HepG2 (cell line): ENCODE measurements at regions not wholly inside any gene's neighbourhood (a gene's known extent, or its start where the extent isn't known, plus 50 kb on each side); places are given as distances from the start of the nearest gene placed in this dataset.

Experiments used
- ATAC-seq: fragments of 200-7000 bp; cut with Tn5 transposase; 3 replicates; pipeline ENCODE4 v1.9.1; 2020; ENCODE audit warnings: mild to moderate bottlenecking, moderate library complexity
- BruUV-seq: library from RNA; stranded (reverse); fragments of 400-500 nt; replicated peaks from 2 replicates; lab custom pipeline; 2021; lab: Mats Ljungman, UMichigan
- CTCF ChIA-PET: fragments of 300-600 bp; formaldehyde crosslinking; extraction: SDS; loops from one replicate; lab custom pipeline; 2021; ENCODE audit warnings: low total read pairs, inconsistent platforms, low intra/inter-chr PET ratio; lab: Yijun Ruan, JAX
- POLR2A ChIA-PET: fragments of 350-600 bp; sonication (Branson Sonifier 250); formaldehyde crosslinking; loops from one replicate; lab custom pipeline; 2020; ENCODE audit warnings: antibody characterized with exemption, inconsistent platforms; lab: Yijun Ruan, JAX
- DNase-seq: peaks from one replicate; pipeline ENCODE4 v3.0.0-alpha.2; 2015; ENCODE audit warnings: low spot score
- FAIRE-seq: peaks from 3 replicates; lab custom pipeline; 2011; peaks lifted over from hg19 to GRCh38; lab: Jason Lieb, UNC
- H2AFZ ChIP-seq: one replicate; pipeline ENCODE4 v1.6.1; 2011; ENCODE audit warnings: low read length, inconsistent platforms
- H3K27ac ChIP-seq: fragments of 300-600 bp; 3 replicates; pipeline ENCODE4 v1.8.0; 2011; ENCODE audit warnings: mixed run types, mild to moderate bottlenecking, mixed read lengths, low read length, inconsistent platforms; ENCODE audit not compliant: insufficient read depth; ENCODE audit errors: extremely low read length
- H3K27me3 ChIP-seq, 2 experiments: fragments of 200-600 bp in 1 of 2; 2 replicates in 1 of 2; 3 replicates in 1 of 2; pipeline versions ENCODE4 v1.6.0 to v1.8.0; 2011; ENCODE audit warnings: low read length in 2 of 2, mild to moderate bottlenecking in 2 of 2, moderate library complexity in 2 of 2, inconsistent platforms in 1 of 2; ENCODE audit not compliant: insufficient read depth in 2 of 2, control insufficient read depth in 1 of 2
- H3K36me3 ChIP-seq, 2 experiments: fragments of 200-600 bp in 1 of 2; replicated peaks in 1 of 2; 2 replicates in 1 of 2; 3 replicates in 1 of 2; pipeline versions ENCODE4 v1.5.1 to v1.8.0; 2011; ENCODE audit warnings: low read length in 2 of 2, inconsistent platforms in 1 of 2; ENCODE audit not compliant: insufficient read depth in 2 of 2, control insufficient read depth in 1 of 2
- H3K4me1 ChIP-seq: 2 replicates; pipeline ENCODE4 v1.5.1; 2012; ENCODE audit warnings: low read length, inconsistent platforms; ENCODE audit not compliant: insufficient read depth
- H3K4me2 ChIP-seq: 2 replicates; pipeline ENCODE4 v1.6.0; 2011; ENCODE audit warnings: low read depth, low read length, inconsistent platforms
- H3K4me3 ChIP-seq, 3 experiments: fragments of 200-600 bp in 1 of 3; sonication (generic), shearing (Covaris generic) in 1 of 3; replicated peaks in 1 of 3; 2 replicates each; pipeline ENCODE4 v1.5.1; 2011 to 2016; ENCODE audit warnings: low read length in 3 of 3, inconsistent platforms in 2 of 3, low read depth in 2 of 3, mild to moderate bottlenecking in 2 of 3, control low read depth in 1 of 3, mixed read lengths in 1 of 3; ENCODE audit not compliant: insufficient read depth in 1 of 3
- H3K79me2 ChIP-seq: one replicate; pipeline ENCODE4 v1.6.1; 2011; ENCODE audit warnings: low read length, inconsistent platforms; ENCODE audit not compliant: insufficient read depth
- H3K9ac ChIP-seq: 2 replicates; pipeline ENCODE4 v1.6.0; 2011; ENCODE audit warnings: mild to moderate bottlenecking, low read depth, low read length, inconsistent platforms; ENCODE audit not compliant: insufficient read depth
- H3K9me3 ChIP-seq: 2 replicates; pipeline ENCODE4 v1.5.1; 2012; ENCODE audit warnings: mild to moderate bottlenecking, low read length
- H4K20me1 ChIP-seq: 2 replicates; pipeline ENCODE4 v1.6.0; 2011; ENCODE audit warnings: inconsistent platforms, mild to moderate bottlenecking, low read length, moderate library complexity; ENCODE audit not compliant: insufficient read depth
- ARNT2 ChIP-seq: sonication (generic); formaldehyde crosslinking; IDR thresholded peaks from 2 replicates; pipeline ENCODE4 v1.8.0; 2022; ENCODE audit warnings: mild to moderate bottlenecking, low read depth, missing genetic modification reagents, moderate library complexity
- CHD2 ChIP-seq: IDR thresholded peaks from 2 replicates; pipeline ENCODE4 v1.6.1; 2011; ENCODE audit warnings: low read depth, low read length, improper control_type of control experiment
- FOSL2 ChIP-seq: sonication (generic); formaldehyde crosslinking; IDR thresholded peaks from 2 replicates; pipeline ENCODE4 v1.4.0; 2020; ENCODE audit warnings: missing genetic modification reagents
- GABPA ChIP-seq, 2 experiments: IDR thresholded peaks; 2 replicates each; pipeline ENCODE4 v1.6.1; 2011 to 2016; ENCODE audit warnings: low read depth in 2 of 2, low read length in 1 of 2, missing biosample characterization in 1 of 2, missing genetic modification characterization in 1 of 2
- HDAC1 ChIP-seq: sonication (generic); formaldehyde crosslinking; IDR thresholded peaks from 2 replicates; pipeline ENCODE4 v1.5.1; 2020; ENCODE audit warnings: mild to moderate bottlenecking, missing genetic modification reagents
- NFE2L1 ChIP-seq: sonication (generic); formaldehyde crosslinking; IDR thresholded peaks from 2 replicates; pipeline ENCODE4 v1.4.0; 2020; ENCODE audit warnings: missing genetic modification reagents, mild to moderate bottlenecking, borderline replicate concordance
- NFE2L2 ChIP-seq: fragments of 150-350 bp; IDR thresholded peaks from 2 replicates; pipeline ENCODE4 v1.6.1; 2014; ENCODE audit warnings: low read length
- NRL ChIP-seq: sonication (generic); formaldehyde crosslinking; IDR thresholded peaks from 2 replicates; pipeline ENCODE4 v1.5.0; 2020; ENCODE audit warnings: missing genetic modification reagents, mild to moderate bottlenecking, moderate library complexity, borderline replicate concordance
- ZMYM3 ChIP-seq: sonication (generic); formaldehyde crosslinking; IDR thresholded peaks from 2 replicates; pipeline ENCODE4 v1.5.1; 2020; ENCODE audit warnings: mild to moderate bottlenecking, missing genetic modification reagents
- WGBS: methylation state at CpG from one replicate; pipeline ENCODE4 v1.1.6; 2017; ENCODE audit warnings: low lambda C conversion rate; 5-methylcytosine and 5-hydroxymethylcytosine counted together
- in situ Hi-C: cut with HindIII; loops from 2 replicates; pipeline ENCODE4 v1.10.0; 2017; ENCODE audit warnings: low pct_unique_long_range_greater_than_20kb; ENCODE audit not compliant: extremely low pct_ligation_motif_present
- intact Hi-C: fragments of 100-400 bp; cut with micrococcal nuclease; formaldehyde crosslinking; loops from one replicate; pipeline ENCODE4 v1.10.0; 2022; ENCODE audit not compliant: unreplicated experiment
- TF ChIP-seq, protein P1 (sequence below): sonication (generic); formaldehyde crosslinking; IDR thresholded peaks from 2 replicates; pipeline ENCODE4 v1.8.1; 2023; ENCODE audit warnings: mild to moderate bottlenecking, missing genetic modification reagents
- TF ChIP-seq, protein P2 (sequence below): IDR thresholded peaks from 2 replicates; pipeline ENCODE4 v1.6.1; 2012; ENCODE audit warnings: inconsistent platforms
- TF ChIP-seq, protein P3 (sequence below): sonication (generic); formaldehyde crosslinking; IDR thresholded peaks from 2 replicates; pipeline ENCODE4 v1.5.0; 2020; ENCODE audit warnings: missing genetic modification reagents
- TF ChIP-seq, protein P4 (sequence below): sonication (generic); formaldehyde crosslinking; IDR thresholded peaks from 2 replicates; pipeline ENCODE4 v1.4.0; 2020; ENCODE audit warnings: missing genetic modification reagents
- TF ChIP-seq, protein P5 (sequence below): sonication (generic); formaldehyde crosslinking; IDR thresholded peaks from 2 replicates; pipeline ENCODE4 v1.4.0; 2020; ENCODE audit warnings: mild to moderate bottlenecking, missing genetic modification reagents

DNA sequence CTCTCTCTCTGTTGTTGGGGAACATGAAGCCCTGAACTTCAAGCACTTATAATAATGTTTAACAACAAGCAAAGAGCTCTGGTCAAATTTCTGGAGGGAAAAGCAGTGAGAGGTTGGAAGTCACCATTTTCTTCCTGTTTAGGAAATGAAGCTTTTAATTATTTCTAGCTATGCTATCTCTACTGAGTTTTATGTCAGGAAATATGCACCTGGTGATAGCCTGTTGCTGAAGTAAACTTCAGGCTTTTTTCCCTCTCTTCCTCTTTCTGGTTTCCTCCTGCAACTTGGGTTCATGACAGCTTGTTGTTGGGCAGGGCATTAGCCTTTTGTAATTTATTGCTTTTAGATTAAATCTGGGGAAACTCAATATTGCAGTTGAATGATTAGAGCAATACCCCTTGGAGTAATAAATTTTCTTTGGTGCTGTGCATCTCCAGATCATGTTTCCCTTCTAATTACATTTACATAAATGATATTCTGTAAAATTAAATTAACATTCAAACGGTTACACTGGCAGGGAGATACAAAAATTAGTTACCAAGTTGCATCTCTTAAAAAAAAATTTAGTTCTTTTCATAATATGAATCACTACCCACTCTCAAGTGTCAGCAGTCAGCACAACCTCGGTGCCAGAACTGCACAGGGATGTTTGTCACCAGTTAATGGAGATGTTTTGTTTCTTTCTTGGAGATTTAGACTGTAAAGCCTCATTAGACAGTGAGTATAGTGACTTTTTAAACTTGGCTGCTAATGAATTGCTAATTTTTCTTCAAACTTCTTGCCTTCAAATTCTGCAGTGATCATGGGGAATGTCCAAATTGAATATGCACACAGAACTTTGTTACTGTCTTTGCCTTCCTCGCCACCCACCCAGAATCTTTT lies 466.6 kb upstream of the ETAA1 start:
- in situ Hi-C loops: no loop called here
- TF ChIP-seq, protein P1, sequence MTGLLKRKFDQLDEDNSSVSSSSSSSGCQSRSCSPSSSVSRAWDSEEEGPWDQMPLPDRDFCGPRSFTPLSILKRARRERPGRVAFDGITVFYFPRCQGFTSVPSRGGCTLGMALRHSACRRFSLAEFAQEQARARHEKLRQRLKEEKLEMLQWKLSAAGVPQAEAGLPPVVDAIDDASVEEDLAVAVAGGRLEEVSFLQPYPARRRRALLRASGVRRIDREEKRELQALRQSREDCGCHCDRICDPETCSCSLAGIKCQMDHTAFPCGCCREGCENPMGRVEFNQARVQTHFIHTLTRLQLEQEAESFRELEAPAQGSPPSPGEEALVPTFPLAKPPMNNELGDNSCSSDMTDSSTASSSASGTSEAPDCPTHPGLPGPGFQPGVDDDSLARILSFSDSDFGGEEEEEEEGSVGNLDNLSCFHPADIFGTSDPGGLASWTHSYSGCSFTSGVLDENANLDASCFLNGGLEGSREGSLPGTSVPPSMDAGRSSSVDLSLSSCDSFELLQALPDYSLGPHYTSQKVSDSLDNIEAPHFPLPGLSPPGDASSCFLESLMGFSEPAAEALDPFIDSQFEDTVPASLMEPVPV: no peak
- TF ChIP-seq NFE2L1: no peak
- TF ChIP-seq CHD2: no peak
- TF ChIP-seq, protein P2, sequence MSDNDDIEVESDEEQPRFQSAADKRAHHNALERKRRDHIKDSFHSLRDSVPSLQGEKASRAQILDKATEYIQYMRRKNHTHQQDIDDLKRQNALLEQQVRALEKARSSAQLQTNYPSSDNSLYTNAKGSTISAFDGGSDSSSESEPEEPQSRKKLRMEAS: no peak
- no peak for TF ChIP-seq ARNT2 (CRISPR knock-in tag)
- TF ChIP-seq, protein P3, sequence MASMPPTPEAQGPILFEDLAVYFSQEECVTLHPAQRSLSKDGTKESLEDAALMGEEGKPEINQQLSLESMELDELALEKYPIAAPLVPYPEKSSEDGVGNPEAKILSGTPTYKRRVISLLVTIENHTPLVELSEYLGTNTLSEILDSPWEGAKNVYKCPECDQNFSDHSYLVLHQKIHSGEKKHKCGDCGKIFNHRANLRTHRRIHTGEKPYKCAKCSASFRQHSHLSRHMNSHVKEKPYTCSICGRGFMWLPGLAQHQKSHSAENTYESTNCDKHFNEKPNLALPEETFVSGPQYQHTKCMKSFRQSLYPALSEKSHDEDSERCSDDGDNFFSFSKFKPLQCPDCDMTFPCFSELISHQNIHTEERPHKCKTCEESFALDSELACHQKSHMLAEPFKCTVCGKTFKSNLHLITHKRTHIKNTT (CRISPR knock-in tag): no peak
- no peak for TF ChIP-seq FOSL2 (CRISPR knock-in tag)
- TF ChIP-seq GABPA (IDR thresholded peaks at IDR 0.05; ENCODE audit: low read depth, low read length): no peak
- no peak for TF ChIP-seq GABPA (CRISPR knock-in tag; IDR thresholded peaks at IDR 0.05; ENCODE audit: low read depth)
- TF ChIP-seq HDAC1 (CRISPR knock-in tag): no peak
- TF ChIP-seq, protein P4, sequence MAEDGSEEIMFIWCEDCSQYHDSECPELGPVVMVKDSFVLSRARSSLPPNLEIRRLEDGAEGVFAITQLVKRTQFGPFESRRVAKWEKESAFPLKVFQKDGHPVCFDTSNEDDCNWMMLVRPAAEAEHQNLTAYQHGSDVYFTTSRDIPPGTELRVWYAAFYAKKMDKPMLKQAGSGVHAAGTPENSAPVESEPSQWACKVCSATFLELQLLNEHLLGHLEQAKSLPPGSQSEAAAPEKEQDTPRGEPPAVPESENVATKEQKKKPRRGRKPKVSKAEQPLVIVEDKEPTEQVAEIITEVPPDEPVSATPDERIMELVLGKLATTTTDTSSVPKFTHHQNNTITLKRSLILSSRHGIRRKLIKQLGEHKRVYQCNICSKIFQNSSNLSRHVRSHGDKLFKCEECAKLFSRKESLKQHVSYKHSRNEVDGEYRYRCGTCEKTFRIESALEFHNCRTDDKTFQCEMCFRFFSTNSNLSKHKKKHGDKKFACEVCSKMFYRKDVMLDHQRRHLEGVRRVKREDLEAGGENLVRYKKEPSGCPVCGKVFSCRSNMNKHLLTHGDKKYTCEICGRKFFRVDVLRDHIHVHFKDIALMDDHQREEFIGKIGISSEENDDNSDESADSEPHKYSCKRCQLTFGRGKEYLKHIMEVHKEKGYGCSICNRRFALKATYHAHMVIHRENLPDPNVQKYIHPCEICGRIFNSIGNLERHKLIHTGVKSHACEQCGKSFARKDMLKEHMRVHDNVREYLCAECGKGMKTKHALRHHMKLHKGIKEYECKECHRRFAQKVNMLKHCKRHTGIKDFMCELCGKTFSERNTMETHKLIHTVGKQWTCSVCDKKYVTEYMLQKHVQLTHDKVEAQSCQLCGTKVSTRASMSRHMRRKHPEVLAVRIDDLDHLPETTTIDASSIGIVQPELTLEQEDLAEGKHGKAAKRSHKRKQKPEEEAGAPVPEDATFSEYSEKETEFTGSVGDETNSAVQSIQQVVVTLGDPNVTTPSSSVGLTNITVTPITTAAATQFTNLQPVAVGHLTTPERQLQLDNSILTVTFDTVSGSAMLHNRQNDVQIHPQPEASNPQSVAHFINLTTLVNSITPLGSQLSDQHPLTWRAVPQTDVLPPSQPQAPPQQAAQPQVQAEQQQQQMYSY (CRISPR knock-in tag): no peak
- no peak for TF ChIP-seq ZMYM3
- TF ChIP-seq NRL: no peak
- TF ChIP-seq, protein P5, sequence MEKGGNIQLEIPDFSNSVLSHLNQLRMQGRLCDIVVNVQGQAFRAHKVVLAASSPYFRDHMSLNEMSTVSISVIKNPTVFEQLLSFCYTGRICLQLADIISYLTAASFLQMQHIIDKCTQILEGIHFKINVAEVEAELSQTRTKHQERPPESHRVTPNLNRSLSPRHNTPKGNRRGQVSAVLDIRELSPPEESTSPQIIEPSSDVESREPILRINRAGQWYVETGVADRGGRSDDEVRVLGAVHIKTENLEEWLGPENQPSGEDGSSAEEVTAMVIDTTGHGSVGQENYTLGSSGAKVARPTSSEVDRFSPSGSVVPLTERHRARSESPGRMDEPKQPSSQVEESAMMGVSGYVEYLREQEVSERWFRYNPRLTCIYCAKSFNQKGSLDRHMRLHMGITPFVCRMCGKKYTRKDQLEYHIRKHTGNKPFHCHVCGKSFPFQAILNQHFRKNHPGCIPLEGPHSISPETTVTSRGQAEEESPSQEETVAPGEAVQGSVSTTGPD: no peak
- TF ChIP-seq NFE2L2: no peak

More for the DNA sequence above, 466.6 kb upstream of the ETAA1 start:
- POLR2A ChIA-PET: no interaction called here
- Histone ChIP-seq H2AFZ (no peak overlapping the region), H3K9me3 (peaks cover 45% of the 10 kb centered on the region), H3K4me1 (no peaks in the 10 kb centered on the region), H3K27ac (no peak overlapping the region), H3K27me3 (no peaks in the 10 kb centered on the region), H3K79me2 (no peaks in the 10 kb centered on the region), H3K4me2 (no peak overlapping the region), H4K20me1 (no peaks in the 10 kb centered on the region), H3K36me3 (no peaks in the 10 kb centered on the region), H3K9ac (no peak overlapping the region), H3K4me3 (no peak overlapping the region)
- WGBS: 18% methylated on average over 3 of the region's 3 CpGs
- intact Hi-C loops: no loop called here
- no peak for FAIRE-seq
- ATAC-seq: no peak
- no peak for DNase-seq
- CTCF ChIA-PET: no interaction called here
- no TSS peak for BruUV-seq
